Head of caudate nucleus (tissue), 42 donors: ENCODE measurements at regions not wholly inside any gene's neighbourhood (a gene's known extent, or its start where the extent isn't known, plus 50 kb on each side); places are given as distances from the start of the nearest gene placed in this dataset.
"Not testable (repeated sequence)": the region's sequence is repeated elsewhere in the genome, so short reads cannot be mapped to it uniquely, and the experiment has no call there.

ENCODE experiments used
- DNase-seq, 42 donors: peaks; one replicate each; pipeline versions ENCODE4 v3.0.0 to v3.0.0-alpha.2; 2020 to 2021; ENCODE audit warnings: mixed read lengths in 7 of 42
- intact Hi-C: fragments of 100-400 bp; cut with DNase I; formaldehyde crosslinking; loops from one replicate; pipeline ENCODE4 v1.15.0; 2022

GRCh38 chr7:53596230-53596629 is 560.8 kb downstream of the POM121L12 start:
- DNase-seq, result no peak
- intact Hi-C loops, result no loop called here

- intact Hi-C loops, result no loop called here
- no peak for DNase-seq
These were observed 564.9 kb downstream of the POM121L12 start for GRCh38 chr7:53600296-53600695.

GRCh38 chr7:53602817-53603418 is 567.5 kb downstream of the POM121L12 start:
- intact Hi-C loops, result no loop called here

GRCh38 chr7:53603461-53603860 is 568.0 kb downstream of the POM121L12 start:
- no peak for DNase-seq
- intact Hi-C loops, result no loop called here

More at GRCh38 chr7:53602817-53603418, 567.5 kb downstream of the POM121L12 start:
- DNase-seq, result no peak

GRCh38 chr7:53604201-53604600 is 568.8 kb downstream of the POM121L12 start:
- DNase-seq, result no peak

GRCh38 chr7:53607961-53608360 is 572.5 kb downstream of the POM121L12 start:
- intact Hi-C loops, result no loop called here
- no peak for DNase-seq

More at GRCh38 chr7:53604201-53604600, 568.8 kb downstream of the POM121L12 start:
- intact Hi-C loops, result no loop called here

- intact Hi-C loops, result no loop called here
- DNase-seq, result no peak
These were observed 573.8 kb downstream of the POM121L12 start for GRCh38 chr7:53609185-53609584.

- intact Hi-C loops, result no loop called here
These were observed 575.6 kb downstream of the POM121L12 start for GRCh38 chr7:53611043-53611442.

GRCh38 chr7:53624356-53624755 is 588.9 kb downstream of the POM121L12 start:
- intact Hi-C loops, result no loop called here
- no peak for DNase-seq

More at GRCh38 chr7:53611043-53611442, 575.6 kb downstream of the POM121L12 start:
- no peak for DNase-seq

- intact Hi-C loops, result no loop called here
- DNase-seq, result no peak
These were observed 593.3 kb downstream of the POM121L12 start for GRCh38 chr7:53628775-53629174.

- intact Hi-C loops, DNase-seq: not testable (repeated sequence)
These were observed 599.8 kb downstream of the POM121L12 start for GRCh38 chr7:53635251-53635650.

GRCh38 chr7:53638517-53638916 is 603.1 kb downstream of the POM121L12 start:
- intact Hi-C loops, result no loop called here
- no peak for DNase-seq

- DNase-seq, result no peak
- intact Hi-C loops, result no loop called here
These were observed 605.7 kb downstream of the POM121L12 start for GRCh38 chr7:53641091-53641490.

GRCh38 chr7:53642361-53642760 is 606.9 kb downstream of the POM121L12 start:
- no peak for DNase-seq
- intact Hi-C loops, result no loop called here

GRCh38 chr7:53642866-53643265 is 607.4 kb downstream of the POM121L12 start:
- intact Hi-C loops, result no loop called here
- no peak for DNase-seq

GRCh38 chr7:53656881-53657280 is 621.4 kb downstream of the POM121L12 start:
- DNase-seq, result no peak
- intact Hi-C loops, result no loop called here

GRCh38 chr7:53657586-53657985 is 622.2 kb downstream of the POM121L12 start:
- DNase-seq, result no peak

GRCh38 chr7:53658951-53659350 is 623.5 kb downstream of the POM121L12 start:
- intact Hi-C loops, result no loop called here

More at GRCh38 chr7:53657586-53657985, 622.2 kb downstream of the POM121L12 start:
- intact Hi-C loops, result no loop called here

GRCh38 chr7:53661645-53662217 is 626.3 kb downstream of the POM121L12 start:
- no peak for DNase-seq
- intact Hi-C loops, result no loop called here

More at GRCh38 chr7:53658951-53659350, 623.5 kb downstream of the POM121L12 start:
- no peak for DNase-seq

- intact Hi-C loops, result no loop called here
- DNase-seq, result no peak
These were observed 637.2 kb downstream of the POM121L12 start for GRCh38 chr7:53672681-53673080.

- intact Hi-C loops, result no loop called here
- DNase-seq, result no peak
These were observed 640.4 kb downstream of the POM121L12 start for GRCh38 chr7:53675835-53676234.
